ENCODE measurements at regions not wholly inside any gene's neighbourhood (a gene's known extent, or its start where the extent isn't known, plus 50 kb on each side); places are given as distances from the start of the nearest gene placed in this dataset.

DNA sequence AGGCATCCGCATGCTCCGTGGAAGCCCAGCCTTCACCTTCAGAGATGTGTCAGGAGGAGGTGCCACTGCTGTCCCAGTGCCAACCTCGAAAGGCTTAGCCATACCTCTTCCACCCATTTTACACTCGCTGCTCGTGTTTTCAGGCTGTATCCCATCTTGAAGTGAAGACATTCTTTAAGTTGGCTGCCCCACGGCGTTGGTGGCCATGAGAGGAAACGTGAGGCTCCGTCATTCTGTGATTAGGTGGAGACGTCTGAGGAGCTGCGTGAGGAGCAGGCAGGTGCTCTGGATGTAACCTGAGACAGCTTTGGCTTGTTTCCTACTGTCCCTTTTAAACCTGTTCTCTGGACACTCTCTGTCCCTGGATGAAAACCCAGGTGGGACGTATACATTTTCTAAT lies 159.9 kb upstream of the RNF32 start:
- no peak for TF ChIP-seq POLR2AphosphoS5 (IDR thresholded peaks at IDR 0.05; ENCODE audit: low read depth, low read length)
- TF ChIP-seq TAF1 (IDR thresholded peaks at IDR 0.05; ENCODE audit: low read depth, low read length), result no peak
- no peak for TF ChIP-seq POLR2A (IDR thresholded peaks at IDR 0.05; ENCODE audit: low read depth, low read length)
- no peak for TF ChIP-seq SPI1 (IDR thresholded peaks at IDR 0.05; ENCODE audit: low read depth, low read length)
